Fibroblast of mammary gland (primary cell): ENCODE measurements at regions not wholly inside any gene's neighbourhood (a gene's known extent, or its start where the extent isn't known, plus 50 kb on each side); places are given as distances from the start of the nearest gene placed in this dataset.
A peak's percentile ranks its signal among the peaks of the same experiment; 100 is the strongest.

Source experiments
- DNase-seq: peaks from one replicate; pipeline ENCODE4 v3.0.0-alpha.2; 2010; ENCODE audit warnings: low read depth
- H3K4me3 ChIP-seq: 2 replicates; pipeline ENCODE4 v1.5.1; 2011; ENCODE audit warnings: low read depth, mild to moderate bottlenecking, low read length, moderate library complexity; ENCODE audit not compliant: control insufficient read depth
- TF ChIP-seq, protein P1 (sequence below): conservative IDR thresholded peaks from 2 replicates; pipeline ENCODE4 v1.5.1; 2011; ENCODE audit warnings: low read depth, low read length, inconsistent platforms; ENCODE audit not compliant: control insufficient read depth, insufficient read depth

GRCh38 chr4:185945906-185946305 is 123.0 kb upstream of the TLR3 start:
- DNase-seq = no peak
- TF ChIP-seq, protein P1, sequence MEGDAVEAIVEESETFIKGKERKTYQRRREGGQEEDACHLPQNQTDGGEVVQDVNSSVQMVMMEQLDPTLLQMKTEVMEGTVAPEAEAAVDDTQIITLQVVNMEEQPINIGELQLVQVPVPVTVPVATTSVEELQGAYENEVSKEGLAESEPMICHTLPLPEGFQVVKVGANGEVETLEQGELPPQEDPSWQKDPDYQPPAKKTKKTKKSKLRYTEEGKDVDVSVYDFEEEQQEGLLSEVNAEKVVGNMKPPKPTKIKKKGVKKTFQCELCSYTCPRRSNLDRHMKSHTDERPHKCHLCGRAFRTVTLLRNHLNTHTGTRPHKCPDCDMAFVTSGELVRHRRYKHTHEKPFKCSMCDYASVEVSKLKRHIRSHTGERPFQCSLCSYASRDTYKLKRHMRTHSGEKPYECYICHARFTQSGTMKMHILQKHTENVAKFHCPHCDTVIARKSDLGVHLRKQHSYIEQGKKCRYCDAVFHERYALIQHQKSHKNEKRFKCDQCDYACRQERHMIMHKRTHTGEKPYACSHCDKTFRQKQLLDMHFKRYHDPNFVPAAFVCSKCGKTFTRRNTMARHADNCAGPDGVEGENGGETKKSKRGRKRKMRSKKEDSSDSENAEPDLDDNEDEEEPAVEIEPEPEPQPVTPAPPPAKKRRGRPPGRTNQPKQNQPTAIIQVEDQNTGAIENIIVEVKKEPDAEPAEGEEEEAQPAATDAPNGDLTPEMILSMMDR = no peak
- no peak overlapping the region for H3K4me3 ChIP-seq

- H3K4me3 ChIP-seq = no peak overlapping the region
- TF ChIP-seq, protein P1 = no peak
- peak; percentile 76 for DNase-seq
Observed at GRCh38 chr4:185950891-185951290, 118.1 kb upstream of the TLR3 start.

- no peak overlapping the region for H3K4me3 ChIP-seq
- TF ChIP-seq, protein P1 = no peak
- DNase-seq = no peak
Observed at GRCh38 chr4:185955151-185955770, 113.7 kb upstream of the TLR3 start.

- no peak overlapping the region for H3K4me3 ChIP-seq
- TF ChIP-seq, protein P1 = no peak
- DNase-seq = no peak
Observed at GRCh38 chr4:185955826-185956543, 113.0 kb upstream of the TLR3 start.

- TF ChIP-seq, protein P1 = no peak
- DNase-seq = no peak
- no peak overlapping the region for H3K4me3 ChIP-seq
Observed at GRCh38 chr4:185956544-185956940, 112.4 kb upstream of the TLR3 start.

DNA sequence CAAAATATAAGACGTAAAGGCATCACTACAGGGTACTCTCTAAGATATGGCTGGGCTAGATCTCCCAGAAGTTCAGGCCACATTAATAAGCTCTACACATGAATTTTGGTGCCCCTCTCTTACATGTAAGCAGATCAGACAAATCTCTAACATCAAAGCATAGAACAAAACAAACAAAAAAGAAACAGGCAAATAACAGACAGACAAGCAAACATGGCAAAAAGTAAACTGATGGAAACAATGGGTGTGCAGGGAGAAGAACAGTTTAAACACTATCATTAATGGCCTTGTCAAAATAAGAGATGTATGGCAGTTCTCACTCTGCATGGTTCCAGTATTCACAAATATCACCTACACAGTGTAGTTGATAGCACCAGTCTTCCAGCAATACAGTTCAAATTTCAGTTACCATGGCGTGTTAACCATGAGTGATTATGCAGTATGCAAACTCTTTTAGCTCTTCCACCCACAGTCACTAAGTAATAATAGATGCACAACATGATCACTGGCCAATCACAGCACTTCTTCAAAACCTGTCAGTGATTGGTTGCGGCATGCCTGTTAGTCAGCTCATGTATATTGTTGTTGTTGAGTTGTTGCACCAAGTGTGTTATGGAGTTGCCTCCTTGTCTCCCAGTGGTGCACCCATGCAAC is 110.7 kb upstream of the TLR3 start:
- TF ChIP-seq, protein P1 = no peak
- no peak for DNase-seq

More for the DNA sequence above, 110.7 kb upstream of the TLR3 start:
- no peak overlapping the region for H3K4me3 ChIP-seq
